ENCODE measurements at regions not wholly inside any gene's neighbourhood (a gene's known extent, or its start where the extent isn't known, plus 50 kb on each side); places are given as distances from the start of the nearest gene placed in this dataset.

DNA sequence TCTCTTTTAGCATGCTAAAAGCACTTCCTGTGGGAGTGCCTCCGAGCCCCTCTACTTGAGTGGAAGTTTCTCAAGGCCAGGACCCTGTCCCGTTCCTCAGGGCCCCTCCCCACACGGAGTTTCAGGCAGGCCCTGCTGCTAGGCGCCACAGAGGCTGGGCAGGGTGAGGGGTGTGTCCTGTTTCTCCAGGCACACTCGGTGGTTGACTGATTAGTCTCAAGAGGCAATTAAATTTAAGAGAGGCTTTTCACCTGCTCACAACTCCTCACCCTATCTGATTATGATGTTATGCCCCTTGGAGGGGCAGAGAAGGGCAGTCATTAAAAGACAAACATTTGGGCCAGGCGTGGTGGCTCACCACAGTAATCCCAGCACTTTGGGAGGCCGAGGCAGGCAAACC is 160.8 kb upstream of the HAAO start:
- no peak overlapping the region for H3K9ac ChIP-seq (ENCODE audit: insufficient read depth, low read length)
- H3K4me3 ChIP-seq (replicated peaks in 1 of 4; ENCODE audit: control extremely low read depth in 1 of 4, insufficient read depth in 1 of 4, low read depth in 3 of 4, low read length in 4 of 4): no peak overlapping the region
- no peaks in the 10 kb centered on the region for H3K79me2 ChIP-seq (ENCODE audit: control insufficient read depth, insufficient read depth, low read length)
- no peaks in the 10 kb centered on the region for H3K27me3 ChIP-seq (ENCODE audit: control insufficient read depth, insufficient read depth, low read length)
- TF ChIP-seq, protein P1, sequence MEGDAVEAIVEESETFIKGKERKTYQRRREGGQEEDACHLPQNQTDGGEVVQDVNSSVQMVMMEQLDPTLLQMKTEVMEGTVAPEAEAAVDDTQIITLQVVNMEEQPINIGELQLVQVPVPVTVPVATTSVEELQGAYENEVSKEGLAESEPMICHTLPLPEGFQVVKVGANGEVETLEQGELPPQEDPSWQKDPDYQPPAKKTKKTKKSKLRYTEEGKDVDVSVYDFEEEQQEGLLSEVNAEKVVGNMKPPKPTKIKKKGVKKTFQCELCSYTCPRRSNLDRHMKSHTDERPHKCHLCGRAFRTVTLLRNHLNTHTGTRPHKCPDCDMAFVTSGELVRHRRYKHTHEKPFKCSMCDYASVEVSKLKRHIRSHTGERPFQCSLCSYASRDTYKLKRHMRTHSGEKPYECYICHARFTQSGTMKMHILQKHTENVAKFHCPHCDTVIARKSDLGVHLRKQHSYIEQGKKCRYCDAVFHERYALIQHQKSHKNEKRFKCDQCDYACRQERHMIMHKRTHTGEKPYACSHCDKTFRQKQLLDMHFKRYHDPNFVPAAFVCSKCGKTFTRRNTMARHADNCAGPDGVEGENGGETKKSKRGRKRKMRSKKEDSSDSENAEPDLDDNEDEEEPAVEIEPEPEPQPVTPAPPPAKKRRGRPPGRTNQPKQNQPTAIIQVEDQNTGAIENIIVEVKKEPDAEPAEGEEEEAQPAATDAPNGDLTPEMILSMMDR (conservative IDR thresholded peaks at IDR 0.05 in 1 of 2, IDR thresholded peaks at IDR 0.05 in 1 of 2; ENCODE audit: low read depth in 1 of 2, low read length in 2 of 2): no peak
- TF ChIP-seq EZH2 (IDR thresholded peaks at IDR 0.05; ENCODE audit: low read length, missing control alignments): no peak
- no peak overlapping the region for H3K27ac ChIP-seq (ENCODE audit: insufficient read depth, low read length)
- H3K4me2 ChIP-seq (ENCODE audit: extremely low read depth, insufficient read depth, low read length): no peak overlapping the region
- no peak for DNase-seq (ENCODE audit: low read depth in 2 of 2)
- H3K9me3 ChIP-seq (ENCODE audit: control insufficient read depth, insufficient read depth, low read depth, low read length): no peaks in the 10 kb centered on the region
- H4K20me1 ChIP-seq (ENCODE audit: control insufficient read depth, extremely low read depth, insufficient read depth, low read length): no peaks in the 10 kb centered on the region
- no peaks in the 10 kb centered on the region for H3K36me3 ChIP-seq (ENCODE audit: control insufficient read depth, insufficient read depth, low read length)
- peaks cover 9% of the 10 kb centered on the region for H3K4me1 ChIP-seq (ENCODE audit: control insufficient read depth, extremely low read depth, insufficient read depth, low read length)
- no peak overlapping the region for H2AFZ ChIP-seq (ENCODE audit: low read length)

DNA sequence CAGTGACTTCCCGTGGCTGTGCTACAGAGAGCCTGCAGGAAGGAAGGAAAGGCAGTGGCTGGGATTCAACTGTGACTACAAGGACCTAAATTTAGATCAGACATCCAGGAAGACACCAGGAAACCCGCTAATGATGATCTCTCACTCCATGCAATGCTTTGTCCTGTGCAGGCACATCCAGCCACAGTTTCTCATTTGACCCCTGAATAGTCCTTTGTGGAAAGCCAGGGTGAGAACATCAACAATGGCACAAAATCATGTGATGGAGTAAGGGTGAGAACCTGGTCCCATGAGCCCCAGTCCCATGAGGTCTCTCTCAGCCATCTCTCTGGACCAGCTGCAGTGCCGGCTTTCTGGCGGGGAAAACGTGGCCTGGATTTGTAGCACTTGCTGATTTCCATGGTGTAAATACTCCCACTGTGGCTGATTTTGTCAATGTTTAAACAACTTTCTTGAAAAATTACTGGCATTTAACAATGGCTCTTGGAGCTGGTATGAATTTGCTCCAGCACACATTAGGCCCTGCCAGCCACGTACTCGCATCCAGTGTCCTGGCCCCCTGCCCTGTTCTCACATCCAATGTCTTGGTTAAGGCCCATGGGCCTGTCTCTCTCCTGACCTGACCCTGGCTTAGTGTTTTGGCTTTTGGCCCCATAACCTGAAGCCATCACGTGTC is 159.0 kb upstream of the HAAO start:
- H3K4me3 ChIP-seq (replicated peaks in 1 of 4; ENCODE audit: control extremely low read depth in 1 of 4, insufficient read depth in 1 of 4, low read depth in 3 of 4, low read length in 4 of 4): no peak overlapping the region
- no peak overlapping the region for H2AFZ ChIP-seq (ENCODE audit: low read length)
- no peaks in the 10 kb centered on the region for H3K36me3 ChIP-seq (ENCODE audit: control insufficient read depth, insufficient read depth, low read length)
- no peaks in the 10 kb centered on the region for H3K79me2 ChIP-seq (ENCODE audit: control insufficient read depth, insufficient read depth, low read length)
- H3K27me3 ChIP-seq (ENCODE audit: control insufficient read depth, insufficient read depth, low read length): no peaks in the 10 kb centered on the region
- H3K4me2 ChIP-seq (ENCODE audit: extremely low read depth, insufficient read depth, low read length): peak overlapping the region; percentile 2
- no peaks in the 10 kb centered on the region for H3K9me3 ChIP-seq (ENCODE audit: control insufficient read depth, insufficient read depth, low read depth, low read length)
- no peak overlapping the region for H3K27ac ChIP-seq (ENCODE audit: insufficient read depth, low read length)
- H3K4me1 ChIP-seq (ENCODE audit: control insufficient read depth, extremely low read depth, insufficient read depth, low read length): peaks cover 10% of the 10 kb centered on the region
- H4K20me1 ChIP-seq (ENCODE audit: control insufficient read depth, extremely low read depth, insufficient read depth, low read length): no peaks in the 10 kb centered on the region
- no peak for DNase-seq (ENCODE audit: low read depth in 2 of 2)
- H3K9ac ChIP-seq (ENCODE audit: insufficient read depth, low read length): no peak overlapping the region
- TF ChIP-seq, protein P1 (conservative IDR thresholded peaks at IDR 0.05 in 1 of 2, IDR thresholded peaks at IDR 0.05 in 1 of 2; ENCODE audit: low read depth in 1 of 2, low read length in 2 of 2): no peak
- TF ChIP-seq EZH2 (IDR thresholded peaks at IDR 0.05; ENCODE audit: low read length, missing control alignments): no peak

DNA sequence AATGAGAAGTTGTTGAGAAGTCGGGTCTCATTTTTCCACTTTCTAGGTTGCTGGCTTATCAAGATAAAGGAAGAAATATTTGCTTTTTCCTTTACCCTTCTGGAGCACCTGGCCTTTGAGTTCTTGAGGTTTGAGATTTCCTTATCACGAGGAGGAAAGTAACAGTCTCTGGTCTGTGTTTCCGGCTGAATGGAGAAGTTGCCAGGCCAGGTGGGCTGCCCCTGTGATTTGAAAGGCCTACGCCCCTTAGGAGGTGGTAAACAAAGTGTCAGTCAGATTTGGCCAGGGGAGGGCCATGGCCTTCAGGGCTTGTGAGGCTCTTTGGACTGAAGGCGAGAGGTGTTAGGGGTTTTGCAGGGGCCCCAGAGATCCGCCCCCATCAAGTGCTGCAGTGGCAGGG is 156.7 kb upstream of the HAAO start:
- Histone ChIP-seq H3K4me2 (ENCODE audit: extremely low read depth, insufficient read depth, low read length) (no peak overlapping the region), H3K4me3 (replicated peaks in 1 of 4; ENCODE audit: control extremely low read depth in 1 of 4, insufficient read depth in 1 of 4, low read depth in 3 of 4, low read length in 4 of 4) (no peak overlapping the region), H3K4me1 (ENCODE audit: control insufficient read depth, extremely low read depth, insufficient read depth, low read length) (peaks cover 8% of the 10 kb centered on the region), H4K20me1 (ENCODE audit: control insufficient read depth, extremely low read depth, insufficient read depth, low read length) (no peaks in the 10 kb centered on the region), H3K79me2 (ENCODE audit: control insufficient read depth, insufficient read depth, low read length) (no peaks in the 10 kb centered on the region), H3K9ac (ENCODE audit: insufficient read depth, low read length) (no peak overlapping the region), H2AFZ (ENCODE audit: low read length) (no peak overlapping the region), H3K27ac (ENCODE audit: insufficient read depth, low read length) (no peak overlapping the region), H3K27me3 (ENCODE audit: control insufficient read depth, insufficient read depth, low read length) (no peaks in the 10 kb centered on the region), H3K9me3 (ENCODE audit: control insufficient read depth, insufficient read depth, low read depth, low read length) (no peaks in the 10 kb centered on the region), H3K36me3 (ENCODE audit: control insufficient read depth, insufficient read depth, low read length) (no peaks in the 10 kb centered on the region)
- no peak for TF ChIP-seq EZH2 (IDR thresholded peaks at IDR 0.05; ENCODE audit: low read length, missing control alignments)
- TF ChIP-seq, protein P1 (conservative IDR thresholded peaks at IDR 0.05 in 1 of 2, IDR thresholded peaks at IDR 0.05 in 1 of 2; ENCODE audit: low read depth in 1 of 2, low read length in 2 of 2): no peak
- DNase-seq (ENCODE audit: low read depth in 2 of 2): no peak

Measured in fibroblast of lung (primary cell).